ENCODE measurements at regions not wholly inside any gene's neighbourhood (a gene's known extent, or its start where the extent isn't known, plus 50 kb on each side); places are given as distances from the start of the nearest gene placed in this dataset.
A peak's percentile ranks its signal among the peaks of the same experiment; 100 is the strongest.

GRCh38 chr12:114866331-114866730 lies 182.4 kb upstream of the TBX3 start:
- no peak overlapping the region for H3K4me3 ChIP-seq
- TF ChIP-seq USF2 (IDR thresholded peaks at IDR 0.05) (peak; percentile 30; the same call in 1 of the 2 replicates), KDM5A (IDR thresholded peaks at IDR 0.05) (no peak), RAD21 (conservative IDR thresholded peaks at IDR 0.05 in 1 of 2, IDR thresholded peaks at IDR 0.05 in 1 of 2) (no peak)
- no peak for DNase-seq (ENCODE audit: low read depth in 1 of 2, low spot score in 1 of 2)
- H3K9me3 ChIP-seq, result peaks cover 5% of the 10 kb centered on the region; the same call in 2 of the 3 replicates
- no peak overlapping the region for H3K27ac ChIP-seq
- no peak for ATAC-seq
- ChIA-PET POLR2A (no interaction called here), CTCF (interaction anchor here (0.9 kb wide), 1 partner anchor 12 kb away, joined by 3 read pairs; no protein-coding TSS in a partner anchor)
- H3K4me1 ChIP-seq, result no peaks in the 10 kb centered on the region
- 68% methylated on average over 4 of the region's 4 CpGs for WGBS (ENCODE audit: missing lambda C conversion rate)
- FAIRE-seq, result no peak
- no peak overlapping the region for H3K4me2 ChIP-seq

- DNase-seq (ENCODE audit: low read depth in 1 of 2, low spot score in 1 of 2) (no peak), ATAC-seq (no peak), FAIRE-seq (no peak)
- WGBS (ENCODE audit: missing lambda C conversion rate), result 46% methylated on average over 12 of the region's 12 CpGs
- POLR2A ChIA-PET, result interaction anchor here (0.6 kb wide), 1 partner anchor 135 kb away, joined by 4 read pairs; no protein-coding TSS in a partner anchor
- Histone ChIP-seq H3K9me3 (peaks cover 13% of the 10 kb centered on the region), H3K27ac (no peak overlapping the region), H3K4me2 (no peak overlapping the region), H3K4me3 (no peak overlapping the region), H3K4me1 (no peaks in the 10 kb centered on the region)
- TF ChIP-seq HMGXB4 (CRISPR knock-in tag; IDR thresholded peaks at IDR 0.05; ENCODE audit: borderline replicate concordance) (no peak), JUNB (IDR thresholded peaks at IDR 0.05) (no peak), RNF2 (IDR thresholded peaks at IDR 0.05; ENCODE audit: borderline replicate concordance, low read depth) (no peak), ZFP36 (IDR thresholded peaks at IDR 0.05; ENCODE audit: borderline replicate concordance, partially characterized antibody) (no peak), NFE2L2 (conservative IDR thresholded peaks at IDR 0.05; ENCODE audit: low read length) (no peak), RFX5 (IDR thresholded peaks at IDR 0.05) (no peak), SREBF2 (IDR thresholded peaks at IDR 0.05) (no peak), HEYL (CRISPR knock-in tag; IDR thresholded peaks at IDR 0.05) (no peak), KDM1A (IDR thresholded peaks at IDR 0.05; ENCODE audit: low read depth) (no peak), NR3C1 (IDR thresholded peaks at IDR 0.05) (no peak), TP53 (CRISPR knock-in tag; IDR thresholded peaks at IDR 0.05) (no peak), HES2 (IDR thresholded peaks at IDR 0.05) (no peak), POLR2A (IDR thresholded peaks at IDR 0.05; ENCODE audit: low read length) (no peak), HDAC2 (IDR thresholded peaks at IDR 0.05) (no peak), EHF (CRISPR knock-in tag; IDR thresholded peaks at IDR 0.05) (no peak), HOXB5 (CRISPR knock-in tag; IDR thresholded peaks at IDR 0.05) (no peak), KDM5A (IDR thresholded peaks at IDR 0.05) (no peak)
- CTCF ChIA-PET, result interaction anchor here (0.6 kb wide), 1 partner anchor 906 kb away, joined by 3 read pairs; no protein-coding TSS in a partner anchor
These were observed 181.0 kb upstream of the TBX3 start for GRCh38 chr12:114864837-114865551.

- DNase-seq (ENCODE audit: low read depth in 1 of 2, low spot score in 1 of 2), result no peak
- ChIA-PET POLR2A (no interaction called here), CTCF (no interaction called here)
- Histone ChIP-seq H3K27ac (no peak overlapping the region), H3K9me3 (peaks cover 13% of the 10 kb centered on the region), H3K4me1 (no peaks in the 10 kb centered on the region), H3K4me2 (no peak overlapping the region), H3K4me3 (no peak overlapping the region)
- no peak for FAIRE-seq
- no peak for ATAC-seq
- TF ChIP-seq ESRRA (IDR thresholded peaks at IDR 0.05; ENCODE audit: borderline replicate concordance, low read length) (no peak), NFE2L2 (conservative IDR thresholded peaks at IDR 0.05; ENCODE audit: low read length) (no peak), BHLHE40 (IDR thresholded peaks at IDR 0.05; ENCODE audit: low read depth, low read length) (no peak), BCL3 (IDR thresholded peaks at IDR 0.05) (no peak), TFCP2L1 (CRISPR knock-in tag; IDR thresholded peaks at IDR 0.05) (no peak), CBX2 (IDR thresholded peaks at IDR 0.05; ENCODE audit: borderline replicate concordance, low read depth) (no peak), POLR2AphosphoS2 (conservative IDR thresholded peaks at IDR 0.05; ENCODE audit: low read length) (no peak), CTCF (IDR thresholded peaks at IDR 0.05) (no peak), RCOR1 (IDR thresholded peaks at IDR 0.05; ENCODE audit: low read depth, low read length) (no peak), HOXA7 (CRISPR knock-in tag; IDR thresholded peaks at IDR 0.05) (no peak), JUN (IDR thresholded peaks at IDR 0.05) (no peak), SREBF2 (IDR thresholded peaks at IDR 0.05) (no peak), POLR2A (IDR thresholded peaks at IDR 0.05; ENCODE audit: low read length) (no peak), EHMT2 (IDR thresholded peaks at IDR 0.05; ENCODE audit: low read depth) (no peak), ZNF302 (CRISPR knock-in tag; IDR thresholded peaks at IDR 0.05) (no peak)
- WGBS (ENCODE audit: missing lambda C conversion rate), result 75% methylated on average over 12 of the region's 12 CpGs
These were observed 179.9 kb upstream of the TBX3 start for GRCh38 chr12:114863911-114864310.

Measured in A549 (cell line).